ENCODE measurements at regions not wholly inside any gene's neighbourhood (a gene's known extent, or its start where the extent isn't known, plus 50 kb on each side); places are given as distances from the start of the nearest gene placed in this dataset.

DNA sequence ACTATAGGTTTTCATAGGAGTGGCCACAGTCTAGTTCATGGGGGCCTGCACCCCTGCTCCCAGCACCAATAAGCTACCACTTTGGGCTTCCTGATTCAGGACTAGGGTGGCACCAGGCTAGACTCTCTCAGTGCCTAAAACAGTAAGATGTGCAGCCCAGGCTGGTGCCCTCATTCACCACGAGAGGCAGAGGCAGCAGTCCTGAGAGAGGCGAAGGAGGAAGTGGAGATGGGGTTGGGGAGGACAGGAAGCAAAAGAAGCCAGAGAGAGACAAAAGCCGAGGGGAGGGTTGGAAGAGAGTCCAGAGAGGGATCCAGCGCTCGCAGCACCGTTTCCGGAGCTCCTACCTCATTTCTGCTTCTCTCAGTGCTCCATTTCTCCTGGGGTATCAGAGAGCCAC is 180.9 kb downstream of the MED10 start:
- no peak for TF ChIP-seq EZH2 (IDR thresholded peaks at IDR 0.05; ENCODE audit: low read length, missing control alignments)
- TF ChIP-seq, protein P1, sequence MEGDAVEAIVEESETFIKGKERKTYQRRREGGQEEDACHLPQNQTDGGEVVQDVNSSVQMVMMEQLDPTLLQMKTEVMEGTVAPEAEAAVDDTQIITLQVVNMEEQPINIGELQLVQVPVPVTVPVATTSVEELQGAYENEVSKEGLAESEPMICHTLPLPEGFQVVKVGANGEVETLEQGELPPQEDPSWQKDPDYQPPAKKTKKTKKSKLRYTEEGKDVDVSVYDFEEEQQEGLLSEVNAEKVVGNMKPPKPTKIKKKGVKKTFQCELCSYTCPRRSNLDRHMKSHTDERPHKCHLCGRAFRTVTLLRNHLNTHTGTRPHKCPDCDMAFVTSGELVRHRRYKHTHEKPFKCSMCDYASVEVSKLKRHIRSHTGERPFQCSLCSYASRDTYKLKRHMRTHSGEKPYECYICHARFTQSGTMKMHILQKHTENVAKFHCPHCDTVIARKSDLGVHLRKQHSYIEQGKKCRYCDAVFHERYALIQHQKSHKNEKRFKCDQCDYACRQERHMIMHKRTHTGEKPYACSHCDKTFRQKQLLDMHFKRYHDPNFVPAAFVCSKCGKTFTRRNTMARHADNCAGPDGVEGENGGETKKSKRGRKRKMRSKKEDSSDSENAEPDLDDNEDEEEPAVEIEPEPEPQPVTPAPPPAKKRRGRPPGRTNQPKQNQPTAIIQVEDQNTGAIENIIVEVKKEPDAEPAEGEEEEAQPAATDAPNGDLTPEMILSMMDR (conservative IDR thresholded peaks at IDR 0.05 in 1 of 2, IDR thresholded peaks at IDR 0.05 in 1 of 2; ENCODE audit: low read depth in 1 of 2, low read length in 2 of 2) = no peak

All from fibroblast of lung (primary cell).